WTC11 (cell line): ENCODE measurements at regions not wholly inside any gene's neighbourhood (a gene's known extent, or its start where the extent isn't known, plus 50 kb on each side); places are given as distances from the start of the nearest gene placed in this dataset.

ENCODE experiments used
- ATAC-seq: fragments of 200-7000 bp; cut with Tn5 transposase; 2 replicates; pipeline ENCODE4 v1.10.0; 2021; ENCODE audit warnings: mild to moderate bottlenecking, moderate library complexity
- CTCF ChIA-PET: fragments of 300-600 bp; sonication (Branson Sonifier 250); formaldehyde crosslinking; loops from one replicate; lab custom pipeline; 2021; ENCODE audit warnings: antibody characterized with exemption; lab: Charles Lee
- POLR2A ChIA-PET: fragments of 350-600 bp; sonication (Branson Sonifier 250); formaldehyde crosslinking; loops from one replicate; lab custom pipeline; 2021; ENCODE audit warnings: antibody characterized with exemption; lab: Charles Lee
- DNase-seq: peaks from one replicate; pipeline ENCODE4 v3.0.0; 2021; ENCODE audit warnings: low spot score
- H3K27ac Mint-ChIP-seq: 2 replicates; pipeline ENCODE4 v1.8.0; 2021; ENCODE audit warnings: mixed read lengths
- H3K27me3 Mint-ChIP-seq: 2 replicates; pipeline ENCODE4 v1.8.0; 2021; ENCODE audit warnings: low read depth, mild to moderate bottlenecking, moderate library complexity, mixed read lengths
- H3K36me3 Mint-ChIP-seq: 2 replicates; pipeline ENCODE4 v1.8.0; 2021; ENCODE audit warnings: mixed read lengths
- H3K4me1 Mint-ChIP-seq: 2 replicates; pipeline ENCODE4 v1.8.0; 2022; ENCODE audit warnings: mixed read lengths
- H3K4me3 Mint-ChIP-seq: 2 replicates; pipeline ENCODE4 v1.8.0; 2021; ENCODE audit warnings: mild to moderate bottlenecking, moderate library complexity, mixed read lengths
- H3K9me3 Mint-ChIP-seq: 2 replicates; pipeline ENCODE4 v1.8.0; 2021; ENCODE audit warnings: mixed read lengths
- ATF1 ChIP-seq: sonication (generic); formaldehyde crosslinking; IDR thresholded peaks from 2 replicates; pipeline ENCODE4 v1.8.1; 2023; ENCODE audit warnings: mild to moderate bottlenecking, moderate library complexity, missing genetic modification reagents
- CREB1 ChIP-seq: sonication (generic); formaldehyde crosslinking; IDR thresholded peaks from 2 replicates; pipeline ENCODE4 v1.8.0; 2023; ENCODE audit warnings: mild to moderate bottlenecking, missing genetic modification reagents
- ETV6 ChIP-seq: sonication (generic); formaldehyde crosslinking; IDR thresholded peaks from 2 replicates; pipeline ENCODE4 v1.8.1; 2022; ENCODE audit warnings: mild to moderate bottlenecking, missing genetic modification reagents
- GABPB1 ChIP-seq: sonication (generic); formaldehyde crosslinking; IDR thresholded peaks from 2 replicates; pipeline ENCODE4 v1.8.1; 2023; ENCODE audit warnings: mild to moderate bottlenecking, missing genetic modification reagents
- HMGA2 ChIP-seq: fragments of 250-450 bp; sonication (Bioruptor Pico); IDR thresholded peaks from 2 replicates; pipeline ENCODE4 v1.4.0; 2021; ENCODE audit warnings: mild to moderate bottlenecking, moderate library complexity
- MXD4 ChIP-seq: fragments of 250-450 bp; sonication (Bioruptor Pico); IDR thresholded peaks from 2 replicates; pipeline ENCODE4 v1.8.0; 2021; ENCODE audit warnings: mild to moderate bottlenecking, moderate library complexity, borderline replicate concordance
- NFYB ChIP-seq: sonication (generic); formaldehyde crosslinking; conservative IDR thresholded peaks from 2 replicates; pipeline ENCODE4 v1.8.0; 2022; ENCODE audit warnings: low read depth, missing genetic modification reagents
- NR1H2 ChIP-seq: sonication (generic); formaldehyde crosslinking; IDR thresholded peaks from 2 replicates; pipeline ENCODE4 v1.9.0; 2021; ENCODE audit warnings: mild to moderate bottlenecking, moderate library complexity, missing genetic modification reagents
- PRRX2 ChIP-seq: fragments of 250-450 bp; sonication (Bioruptor Pico); IDR thresholded peaks from 2 replicates; pipeline ENCODE4 v1.8.0; 2021; ENCODE audit warnings: mild to moderate bottlenecking
- RELA ChIP-seq: sonication (generic); formaldehyde crosslinking; IDR thresholded peaks from 2 replicates; pipeline ENCODE4 v1.8.1; 2022; ENCODE audit warnings: missing genetic modification reagents, mild to moderate bottlenecking, borderline replicate concordance
- RORB ChIP-seq: fragments of 250-450 bp; sonication (Bioruptor Pico); IDR thresholded peaks from 2 replicates; pipeline ENCODE4 v1.9.0; 2021; ENCODE audit warnings: mild to moderate bottlenecking
- SP1 ChIP-seq: sonication (generic); formaldehyde crosslinking; conservative IDR thresholded peaks from 2 replicates; pipeline ENCODE4 v1.8.1; 2022; ENCODE audit warnings: missing genetic modification reagents
- TCF7 ChIP-seq: sonication (generic); formaldehyde crosslinking; IDR thresholded peaks from 2 replicates; pipeline ENCODE4 v1.8.0; 2022; ENCODE audit warnings: mild to moderate bottlenecking, low read depth, missing genetic modification reagents, moderate library complexity
- TEAD4 ChIP-seq: sonication (generic); formaldehyde crosslinking; IDR thresholded peaks from 2 replicates; pipeline ENCODE4 v1.8.0; 2022; ENCODE audit warnings: mild to moderate bottlenecking, missing genetic modification reagents
- ZNF138 ChIP-seq: sonication (generic); formaldehyde crosslinking; conservative IDR thresholded peaks from 2 replicates; pipeline ENCODE4 v1.8.1; 2022; ENCODE audit warnings: mild to moderate bottlenecking, moderate library complexity, missing genetic modification reagents
- ZNF281 ChIP-seq: sonication (generic); formaldehyde crosslinking; IDR thresholded peaks from 2 replicates; pipeline ENCODE4 v1.8.0; 2023; ENCODE audit warnings: mild to moderate bottlenecking, missing genetic modification reagents
- ZNF317 ChIP-seq: sonication (generic); formaldehyde crosslinking; IDR thresholded peaks from 2 replicates; pipeline ENCODE4 v1.8.1; 2023; ENCODE audit warnings: low read depth, mild to moderate bottlenecking, moderate library complexity, missing genetic modification reagents, borderline replicate concordance
- ZNF416 ChIP-seq: fragments of 250-450 bp; sonication (Bioruptor Pico); IDR thresholded peaks from 2 replicates; pipeline ENCODE4 v1.9.0; 2021; ENCODE audit warnings: mild to moderate bottlenecking, inconsistent platforms
- ZNF671 ChIP-seq: fragments of 250-450 bp; sonication (Bioruptor Pico); IDR thresholded peaks from 2 replicates; pipeline ENCODE4 v1.8.0; 2021; ENCODE audit warnings: mild to moderate bottlenecking
- ZSCAN18 ChIP-seq: fragments of 250-450 bp; sonication (Bioruptor Pico); IDR thresholded peaks from 2 replicates; pipeline ENCODE4 v2.1.2; 2022; ENCODE audit warnings: mild to moderate bottlenecking, moderate library complexity
- TF ChIP-seq, protein P1 (sequence below): sonication (generic); formaldehyde crosslinking; IDR thresholded peaks from 2 replicates; pipeline ENCODE4 v1.8.1; 2023; ENCODE audit warnings: mild to moderate bottlenecking, missing genetic modification reagents, moderate library complexity
- TF ChIP-seq, protein P2 (sequence below): sonication (generic); formaldehyde crosslinking; IDR thresholded peaks from 2 replicates; pipeline ENCODE4 v1.8.1; 2023; ENCODE audit warnings: mild to moderate bottlenecking, missing genetic modification reagents
- TF ChIP-seq, protein P3 (sequence below): sonication (generic); formaldehyde crosslinking; IDR thresholded peaks from 2 replicates; pipeline ENCODE4 v1.8.1; 2022; ENCODE audit warnings: low read depth, mild to moderate bottlenecking, moderate library complexity, missing genetic modification reagents, borderline replicate concordance
- TF ChIP-seq, protein P4 (sequence below): sonication (generic); formaldehyde crosslinking; conservative IDR thresholded peaks from 2 replicates; pipeline ENCODE4 v1.8.1; 2022; ENCODE audit warnings: mild to moderate bottlenecking, missing genetic modification reagents
- TF ChIP-seq, protein P5 (sequence below): fragments of 250-450 bp; sonication (Bioruptor Pico); IDR thresholded peaks from 2 replicates; pipeline ENCODE4 v1.8.0; 2021; ENCODE audit warnings: mild to moderate bottlenecking
- TF ChIP-seq, protein P6 (sequence below): sonication (generic); formaldehyde crosslinking; IDR thresholded peaks from 2 replicates; pipeline ENCODE4 v1.8.1; 2023; ENCODE audit warnings: mild to moderate bottlenecking, missing genetic modification reagents

DNA sequence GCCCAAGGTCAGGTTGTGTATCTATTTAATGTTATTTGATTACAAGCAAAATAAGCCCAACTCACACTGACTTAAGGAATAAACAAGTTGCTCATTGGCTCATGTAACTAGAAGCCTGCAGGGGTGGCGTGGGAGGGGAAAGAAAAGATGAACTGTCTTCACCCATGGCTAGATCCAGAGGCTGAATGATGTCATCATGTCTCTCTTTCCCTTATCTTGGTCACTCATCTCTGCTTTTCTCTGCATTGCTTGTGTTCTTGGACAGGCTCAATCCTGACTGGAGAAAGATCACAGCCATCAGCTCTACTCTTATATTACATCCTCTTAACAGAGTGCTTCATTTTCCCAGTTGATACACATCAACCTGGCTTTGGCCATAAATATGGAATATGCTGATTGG lies 290.0 kb upstream of the DIAPH2 start:
- DNase-seq (no peak), ATAC-seq (no peak)
- CTCF ChIA-PET = no interaction called here
- TF ChIP-seq ZNF281 (CRISPR knock-in tag) = no peak
- TF ChIP-seq, protein P1, sequence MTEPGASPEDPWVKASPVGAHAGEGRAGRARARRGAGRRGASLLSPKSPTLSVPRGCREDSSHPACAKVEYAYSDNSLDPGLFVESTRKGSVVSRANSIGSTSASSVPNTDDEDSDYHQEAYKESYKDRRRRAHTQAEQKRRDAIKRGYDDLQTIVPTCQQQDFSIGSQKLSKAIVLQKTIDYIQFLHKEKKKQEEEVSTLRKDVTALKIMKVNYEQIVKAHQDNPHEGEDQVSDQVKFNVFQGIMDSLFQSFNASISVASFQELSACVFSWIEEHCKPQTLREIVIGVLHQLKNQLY (CRISPR knock-in tag) = no peak
- TF ChIP-seq ATF1 (CRISPR knock-in tag) = no peak
- no peak for TF ChIP-seq SP1 (CRISPR knock-in tag)
- no peak for TF ChIP-seq MXD4 (CRISPR knock-in tag)
- no peak for TF ChIP-seq PRRX2
- TF ChIP-seq, protein P2, sequence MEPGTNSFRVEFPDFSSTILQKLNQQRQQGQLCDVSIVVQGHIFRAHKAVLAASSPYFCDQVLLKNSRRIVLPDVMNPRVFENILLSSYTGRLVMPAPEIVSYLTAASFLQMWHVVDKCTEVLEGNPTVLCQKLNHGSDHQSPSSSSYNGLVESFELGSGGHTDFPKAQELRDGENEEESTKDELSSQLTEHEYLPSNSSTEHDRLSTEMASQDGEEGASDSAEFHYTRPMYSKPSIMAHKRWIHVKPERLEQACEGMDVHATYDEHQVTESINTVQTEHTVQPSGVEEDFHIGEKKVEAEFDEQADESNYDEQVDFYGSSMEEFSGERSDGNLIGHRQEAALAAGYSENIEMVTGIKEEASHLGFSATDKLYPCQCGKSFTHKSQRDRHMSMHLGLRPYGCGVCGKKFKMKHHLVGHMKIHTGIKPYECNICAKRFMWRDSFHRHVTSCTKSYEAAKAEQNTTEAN (CRISPR knock-in tag) = no peak
- no peak for TF ChIP-seq ZNF317
- TF ChIP-seq CREB1 = no peak
- TF ChIP-seq, protein P3, sequence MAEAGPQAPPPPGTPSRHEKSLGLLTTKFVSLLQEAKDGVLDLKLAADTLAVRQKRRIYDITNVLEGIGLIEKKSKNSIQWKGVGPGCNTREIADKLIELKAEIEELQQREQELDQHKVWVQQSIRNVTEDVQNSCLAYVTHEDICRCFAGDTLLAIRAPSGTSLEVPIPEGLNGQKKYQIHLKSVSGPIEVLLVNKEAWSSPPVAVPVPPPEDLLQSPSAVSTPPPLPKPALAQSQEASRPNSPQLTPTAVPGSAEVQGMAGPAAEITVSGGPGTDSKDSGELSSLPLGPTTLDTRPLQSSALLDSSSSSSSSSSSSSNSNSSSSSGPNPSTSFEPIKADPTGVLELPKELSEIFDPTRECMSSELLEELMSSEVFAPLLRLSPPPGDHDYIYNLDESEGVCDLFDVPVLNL (CRISPR knock-in tag) = no peak
- no peak for TF ChIP-seq RELA (CRISPR knock-in tag)
- TF ChIP-seq, protein P4, sequence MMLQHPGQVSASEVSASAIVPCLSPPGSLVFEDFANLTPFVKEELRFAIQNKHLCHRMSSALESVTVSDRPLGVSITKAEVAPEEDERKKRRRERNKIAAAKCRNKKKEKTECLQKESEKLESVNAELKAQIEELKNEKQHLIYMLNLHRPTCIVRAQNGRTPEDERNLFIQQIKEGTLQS (CRISPR knock-in tag) = no peak
- no peak for TF ChIP-seq ZSCAN18
- TF ChIP-seq RORB = no peak
- no peak for TF ChIP-seq TCF7 (CRISPR knock-in tag)
- no peak for TF ChIP-seq ZNF138
- H3K9me3 Mint-ChIP-seq = no peaks in the 10 kb centered on the region; the same call in 1 of the 2 replicates
- no peaks in the 10 kb centered on the region for H3K4me1 Mint-ChIP-seq
- POLR2A ChIA-PET = no interaction called here
- H3K36me3 Mint-ChIP-seq = no peaks in the 10 kb centered on the region
- no peak overlapping the region for H3K27ac Mint-ChIP-seq
- H3K4me3 Mint-ChIP-seq = no peak overlapping the region
- no peaks in the 10 kb centered on the region for H3K27me3 Mint-ChIP-seq

- Mint-ChIP-seq H3K36me3 (no peaks in the 10 kb centered on the region), H3K4me3 (no peak overlapping the region), H3K27me3 (no peaks in the 10 kb centered on the region), H3K27ac (no peak overlapping the region), H3K9me3 (peaks cover 4% of the 10 kb centered on the region), H3K4me1 (peaks cover 42% of the 10 kb centered on the region)
- ChIA-PET CTCF (no interaction called here), POLR2A (no interaction called here)
- ATAC-seq (no peak), DNase-seq (no peak)
- TF ChIP-seq, protein P5, sequence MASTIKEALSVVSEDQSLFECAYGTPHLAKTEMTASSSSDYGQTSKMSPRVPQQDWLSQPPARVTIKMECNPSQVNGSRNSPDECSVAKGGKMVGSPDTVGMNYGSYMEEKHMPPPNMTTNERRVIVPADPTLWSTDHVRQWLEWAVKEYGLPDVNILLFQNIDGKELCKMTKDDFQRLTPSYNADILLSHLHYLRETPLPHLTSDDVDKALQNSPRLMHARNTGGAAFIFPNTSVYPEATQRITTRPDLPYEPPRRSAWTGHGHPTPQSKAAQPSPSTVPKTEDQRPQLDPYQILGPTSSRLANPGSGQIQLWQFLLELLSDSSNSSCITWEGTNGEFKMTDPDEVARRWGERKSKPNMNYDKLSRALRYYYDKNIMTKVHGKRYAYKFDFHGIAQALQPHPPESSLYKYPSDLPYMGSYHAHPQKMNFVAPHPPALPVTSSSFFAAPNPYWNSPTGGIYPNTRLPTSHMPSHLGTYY (CRISPR knock-in tag) = no peak
- TF ChIP-seq, protein P6, sequence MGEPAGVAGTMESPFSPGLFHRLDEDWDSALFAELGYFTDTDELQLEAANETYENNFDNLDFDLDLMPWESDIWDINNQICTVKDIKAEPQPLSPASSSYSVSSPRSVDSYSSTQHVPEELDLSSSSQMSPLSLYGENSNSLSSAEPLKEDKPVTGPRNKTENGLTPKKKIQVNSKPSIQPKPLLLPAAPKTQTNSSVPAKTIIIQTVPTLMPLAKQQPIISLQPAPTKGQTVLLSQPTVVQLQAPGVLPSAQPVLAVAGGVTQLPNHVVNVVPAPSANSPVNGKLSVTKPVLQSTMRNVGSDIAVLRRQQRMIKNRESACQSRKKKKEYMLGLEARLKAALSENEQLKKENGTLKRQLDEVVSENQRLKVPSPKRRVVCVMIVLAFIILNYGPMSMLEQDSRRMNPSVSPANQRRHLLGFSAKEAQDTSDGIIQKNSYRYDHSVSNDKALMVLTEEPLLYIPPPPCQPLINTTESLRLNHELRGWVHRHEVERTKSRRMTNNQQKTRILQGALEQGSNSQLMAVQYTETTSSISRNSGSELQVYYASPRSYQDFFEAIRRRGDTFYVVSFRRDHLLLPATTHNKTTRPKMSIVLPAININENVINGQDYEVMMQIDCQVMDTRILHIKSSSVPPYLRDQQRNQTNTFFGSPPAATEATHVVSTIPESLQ = no peak
- TF ChIP-seq ATF1 (CRISPR knock-in tag) (no peak), HMGA2 (CRISPR knock-in tag) (no peak), ETV6 (CRISPR knock-in tag) (no peak), NFYB (CRISPR knock-in tag) (no peak), NR1H2 (no peak), ZNF317 (no peak), GABPB1 (no peak), TEAD4 (CRISPR knock-in tag) (no peak), PRRX2 (no peak), ZNF416 (no peak), ZNF671 (CRISPR knock-in tag) (no peak)
These were observed 281.2 kb upstream of the DIAPH2 start for GRCh38 chrX:96403446-96403845.
